WERI-Rb-1 (cell line): ENCODE measurements at regions not wholly inside any gene's neighbourhood (a gene's known extent, or its start where the extent isn't known, plus 50 kb on each side); places are given as distances from the start of the nearest gene placed in this dataset.

ENCODE experiments used
- DNase-seq: peaks from one replicate; pipeline ENCODE4 v3.0.0-alpha.2; 2020
- H3K27ac ChIP-seq: fragments of 250-450 bp; sonication (Bioruptor Pico); 2 replicates; pipeline ENCODE4 v1.5.1; 2020; ENCODE audit warnings: mild to moderate bottlenecking, moderate library complexity
- H3K27me3 ChIP-seq: fragments of 250-450 bp; sonication (Bioruptor Pico); 2 replicates; pipeline ENCODE4 v1.5.1; 2021; ENCODE audit warnings: mild to moderate bottlenecking, low read depth, moderate library complexity; ENCODE audit not compliant: insufficient read depth, severe bottlenecking
- H3K36me3 ChIP-seq: fragments of 250-450 bp; sonication (Bioruptor Pico); 2 replicates; pipeline ENCODE4 v1.5.1; 2020; ENCODE audit warnings: mild to moderate bottlenecking, moderate library complexity
- H3K4me3 ChIP-seq: 2 replicates; pipeline ENCODE4 v1.5.1; 2011; ENCODE audit warnings: low read depth, mild to moderate bottlenecking, control low read depth, low read length
- H3K9me3 ChIP-seq: fragments of 250-450 bp; sonication (Bioruptor Pico); 2 replicates; pipeline ENCODE4 v1.5.1; 2021; ENCODE audit warnings: mild to moderate bottlenecking, moderate library complexity; ENCODE audit not compliant: severe bottlenecking
- TF ChIP-seq, protein P1 (sequence below): IDR thresholded peaks from 2 replicates; pipeline ENCODE4 v1.5.1; 2011; ENCODE audit warnings: low read depth, mild to moderate bottlenecking, control low read depth, inconsistent platforms, low read length

- H3K9me3 ChIP-seq: no peaks in the 10 kb centered on the region
- no peaks in the 10 kb centered on the region for H3K36me3 ChIP-seq
- no peak for DNase-seq
- H3K27me3 ChIP-seq: no peaks in the 10 kb centered on the region
- no peak overlapping the region for H3K4me3 ChIP-seq
- no peak overlapping the region for H3K27ac ChIP-seq
- TF ChIP-seq, protein P1, sequence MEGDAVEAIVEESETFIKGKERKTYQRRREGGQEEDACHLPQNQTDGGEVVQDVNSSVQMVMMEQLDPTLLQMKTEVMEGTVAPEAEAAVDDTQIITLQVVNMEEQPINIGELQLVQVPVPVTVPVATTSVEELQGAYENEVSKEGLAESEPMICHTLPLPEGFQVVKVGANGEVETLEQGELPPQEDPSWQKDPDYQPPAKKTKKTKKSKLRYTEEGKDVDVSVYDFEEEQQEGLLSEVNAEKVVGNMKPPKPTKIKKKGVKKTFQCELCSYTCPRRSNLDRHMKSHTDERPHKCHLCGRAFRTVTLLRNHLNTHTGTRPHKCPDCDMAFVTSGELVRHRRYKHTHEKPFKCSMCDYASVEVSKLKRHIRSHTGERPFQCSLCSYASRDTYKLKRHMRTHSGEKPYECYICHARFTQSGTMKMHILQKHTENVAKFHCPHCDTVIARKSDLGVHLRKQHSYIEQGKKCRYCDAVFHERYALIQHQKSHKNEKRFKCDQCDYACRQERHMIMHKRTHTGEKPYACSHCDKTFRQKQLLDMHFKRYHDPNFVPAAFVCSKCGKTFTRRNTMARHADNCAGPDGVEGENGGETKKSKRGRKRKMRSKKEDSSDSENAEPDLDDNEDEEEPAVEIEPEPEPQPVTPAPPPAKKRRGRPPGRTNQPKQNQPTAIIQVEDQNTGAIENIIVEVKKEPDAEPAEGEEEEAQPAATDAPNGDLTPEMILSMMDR: no peak
Observed at GRCh38 chr16:6576113-6576512, 756.5 kb upstream of the RBFOX1 start.

DNA sequence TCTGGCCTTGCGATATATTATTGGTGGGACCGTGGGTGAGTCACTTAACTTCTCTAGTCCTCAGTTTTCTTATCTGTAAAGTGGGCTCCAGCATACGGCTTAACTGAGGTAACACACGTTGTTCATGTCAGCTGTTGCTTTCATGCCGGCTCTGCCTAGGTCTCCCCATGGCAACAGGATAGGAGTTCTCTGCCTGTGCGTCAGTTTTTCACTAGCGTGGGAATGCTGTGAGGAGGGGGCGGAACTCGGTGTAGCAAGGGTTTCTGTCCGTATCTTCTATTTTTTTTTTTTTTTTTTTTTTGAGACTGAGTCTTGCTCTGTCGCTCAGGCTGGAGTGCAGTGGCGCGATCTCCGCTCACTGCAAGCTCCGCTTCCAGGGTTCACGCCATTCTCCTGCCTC lies 758.5 kb upstream of the RBFOX1 start:
- Histone ChIP-seq H3K36me3 (no peaks in the 10 kb centered on the region), H3K4me3 (no peak overlapping the region), H3K27ac (no peak overlapping the region), H3K9me3 (no peaks in the 10 kb centered on the region), H3K27me3 (peaks cover 5% of the 10 kb centered on the region)
- TF ChIP-seq, protein P1: no peak
- DNase-seq: no peak

DNA sequence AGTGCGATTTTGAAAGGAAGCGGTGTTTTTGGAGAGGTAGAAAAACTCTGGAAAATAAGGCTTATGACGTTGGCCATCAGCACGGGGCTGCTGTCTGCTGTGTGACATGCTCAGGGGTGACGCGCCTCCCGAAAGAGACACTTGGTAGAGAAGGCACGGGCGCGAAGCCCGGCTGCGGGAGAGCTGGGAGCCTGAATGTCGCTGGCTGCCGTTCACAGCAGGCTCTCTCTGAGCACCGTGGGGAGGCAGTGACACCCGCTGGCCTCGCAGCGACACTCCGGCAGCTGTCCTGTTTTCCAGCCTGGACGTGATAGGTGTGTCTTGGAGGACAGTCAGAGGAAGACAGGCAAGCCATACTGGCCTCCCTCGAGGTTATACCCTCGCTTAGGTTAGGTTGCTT lies 759.1 kb upstream of the RBFOX1 start:
- DNase-seq: peak; percentile 83
- H3K9me3 ChIP-seq: no peaks in the 10 kb centered on the region
- no peak overlapping the region for H3K4me3 ChIP-seq

DNA sequence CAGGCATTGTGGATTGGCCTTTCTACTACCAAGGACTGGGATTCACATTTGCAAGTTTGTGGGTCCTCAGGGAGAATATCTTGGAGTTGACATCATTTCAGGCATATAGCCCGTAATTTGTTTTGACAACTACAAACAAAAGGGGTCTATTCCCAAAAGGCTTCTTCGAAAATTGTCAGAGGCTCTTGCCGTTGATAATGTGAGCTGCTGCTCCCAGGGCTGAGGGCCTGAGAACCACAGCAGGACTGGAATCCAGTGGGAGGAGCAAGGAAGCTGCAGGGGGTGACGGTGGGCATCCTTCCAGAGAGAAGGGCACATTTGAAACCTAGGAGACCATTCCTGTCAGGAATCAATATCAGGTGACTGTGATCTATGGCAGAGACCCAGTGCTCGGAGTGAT lies 761.6 kb upstream of the RBFOX1 start:
- TF ChIP-seq, protein P1: no peak
- Histone ChIP-seq H3K27me3 (peaks cover 5% of the 10 kb centered on the region), H3K9me3 (no peaks in the 10 kb centered on the region), H3K4me3 (no peak overlapping the region), H3K36me3 (no peaks in the 10 kb centered on the region), H3K27ac (no peak overlapping the region)
- DNase-seq: no peak

More for the DNA sequence above, 759.1 kb upstream of the RBFOX1 start:
- TF ChIP-seq, protein P1: peak; percentile 92
- Histone ChIP-seq H3K27me3 (peaks cover 5% of the 10 kb centered on the region), H3K36me3 (no peaks in the 10 kb centered on the region), H3K27ac (no peak overlapping the region)

DNA sequence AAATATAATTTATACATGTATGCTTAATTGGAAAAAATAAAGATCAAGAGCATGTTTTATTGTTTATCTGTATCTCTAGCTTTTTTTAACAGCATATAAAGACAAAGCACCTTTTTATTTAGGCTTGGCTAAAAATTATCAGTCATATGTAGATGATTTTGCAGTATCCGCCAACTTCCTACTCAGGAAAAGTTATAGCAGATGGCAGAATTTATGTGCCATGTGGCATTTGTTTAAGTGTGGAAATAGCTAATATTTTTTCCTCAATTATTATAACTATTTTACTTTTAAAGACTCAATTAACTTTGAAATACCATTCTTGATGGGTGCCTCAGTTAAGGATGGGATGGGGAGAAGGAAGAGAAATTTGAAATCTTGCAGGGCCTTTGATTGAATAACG lies 762.1 kb upstream of the RBFOX1 start:
- Histone ChIP-seq H3K9me3 (no peaks in the 10 kb centered on the region), H3K4me3 (no peak overlapping the region), H3K27ac (no peak overlapping the region), H3K27me3 (peaks cover 5% of the 10 kb centered on the region), H3K36me3 (no peaks in the 10 kb centered on the region)
- TF ChIP-seq, protein P1: no peak
- no peak for DNase-seq

- H3K9me3 ChIP-seq: no peaks in the 10 kb centered on the region
Observed at GRCh38 chr16:6562986-6563385, 769.7 kb upstream of the RBFOX1 start.

More at GRCh38 chr16:6562986-6563385, 769.7 kb upstream of the RBFOX1 start:
- Histone ChIP-seq H3K27ac (no peak overlapping the region), H3K36me3 (no peaks in the 10 kb centered on the region), H3K27me3 (no peaks in the 10 kb centered on the region), H3K4me3 (no peak overlapping the region)
- no peak for DNase-seq
- TF ChIP-seq, protein P1: no peak
